Stimulated activated CD4-positive, alpha-beta T cell treated with anti-CD3 and anti-CD28 coated beads, Interleukin-15, amount 100 ng/mL, for 48 hours (primary cell): ENCODE measurements at regions not wholly inside any gene's neighbourhood (a gene's known extent, or its start where the extent isn't known, plus 50 kb on each side); places are given as distances from the start of the nearest gene placed in this dataset.

Experiments
- DNase-seq, 2 donors: peaks; one replicate each; pipeline ENCODE4 v3.0.0-alpha.2; 2020; ENCODE audit warnings: low read depth in 2 of 2

DNA sequence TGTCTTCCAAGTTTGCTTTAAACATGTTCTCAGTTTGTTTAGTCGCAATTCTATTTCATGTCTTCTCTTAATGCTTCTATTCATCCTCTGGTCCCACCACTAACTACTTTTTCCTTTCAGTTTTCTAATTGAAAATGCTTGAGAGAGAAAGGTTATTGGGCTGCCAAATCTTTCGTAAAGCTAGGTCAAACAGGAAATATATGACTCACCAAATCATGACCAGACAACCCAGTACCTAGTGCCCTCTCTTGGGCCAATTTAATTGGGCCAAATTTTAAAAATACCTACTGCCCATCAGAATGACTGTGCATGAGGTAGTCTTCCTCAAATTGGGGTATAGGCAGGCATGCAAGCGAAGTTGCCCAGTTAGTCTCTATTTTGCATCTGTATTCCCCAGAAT lies 295.4 kb upstream of the PBX1 start:
- no peak for DNase-seq

DNA sequence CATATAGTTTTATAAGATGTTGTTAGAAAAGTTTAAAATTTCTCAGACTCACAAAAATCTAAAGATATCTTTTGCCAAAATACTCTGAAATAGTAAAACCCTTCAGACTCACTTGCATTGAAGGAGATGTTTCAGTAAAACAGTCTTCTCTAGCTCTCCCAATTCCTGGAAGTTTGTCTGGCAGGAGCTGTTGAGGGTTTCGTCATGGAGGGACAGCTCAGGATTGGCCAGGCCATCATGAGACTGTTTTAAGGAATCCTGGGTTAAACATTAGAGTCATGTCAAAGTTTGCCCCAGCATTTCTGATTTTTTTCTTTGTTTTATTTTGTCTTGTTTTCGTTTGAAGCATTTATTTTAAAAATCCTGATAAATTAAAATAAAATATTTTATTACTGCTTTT lies 293.8 kb upstream of the PBX1 start:
- DNase-seq = no peak

DNA sequence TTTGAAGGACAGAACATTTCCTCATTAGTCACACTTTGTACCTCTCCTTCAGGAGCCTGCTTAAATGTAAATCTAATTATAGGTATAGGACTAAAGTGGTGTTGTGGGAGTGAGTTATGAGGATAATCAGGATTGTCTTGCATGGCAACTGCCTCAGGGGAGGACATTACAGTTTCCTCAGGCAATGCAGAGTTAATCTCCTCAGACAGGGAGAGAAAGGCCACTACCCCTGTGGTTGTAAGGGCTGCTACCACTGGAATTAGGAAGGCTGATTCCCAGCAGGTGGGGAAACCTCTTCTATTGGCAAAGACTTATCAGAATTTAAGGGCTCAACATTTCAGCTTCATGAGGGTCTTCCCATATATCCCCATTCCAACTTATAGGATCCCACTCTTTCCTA lies 286.8 kb upstream of the PBX1 start:
- no peak for DNase-seq

DNA sequence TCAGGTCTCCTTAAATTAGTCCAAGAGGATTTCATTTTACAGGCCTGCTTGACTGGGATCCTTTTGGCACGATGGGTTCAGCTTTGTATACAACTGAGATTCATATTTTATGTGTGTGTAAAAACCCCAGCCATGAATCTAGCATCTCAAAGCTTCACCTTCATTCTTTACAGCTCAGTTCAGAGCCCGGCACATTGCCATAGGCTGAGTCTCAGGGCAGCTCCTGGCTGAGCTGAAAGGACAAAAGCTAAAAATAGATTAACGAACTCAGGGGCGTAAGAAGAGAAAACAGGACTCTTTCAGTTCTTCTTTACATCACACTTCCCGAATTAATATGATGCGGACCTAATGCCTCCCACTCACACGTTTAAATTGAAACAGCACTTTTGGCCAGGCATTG lies 262.8 kb upstream of the PBX1 start:
- no peak for DNase-seq

DNA sequence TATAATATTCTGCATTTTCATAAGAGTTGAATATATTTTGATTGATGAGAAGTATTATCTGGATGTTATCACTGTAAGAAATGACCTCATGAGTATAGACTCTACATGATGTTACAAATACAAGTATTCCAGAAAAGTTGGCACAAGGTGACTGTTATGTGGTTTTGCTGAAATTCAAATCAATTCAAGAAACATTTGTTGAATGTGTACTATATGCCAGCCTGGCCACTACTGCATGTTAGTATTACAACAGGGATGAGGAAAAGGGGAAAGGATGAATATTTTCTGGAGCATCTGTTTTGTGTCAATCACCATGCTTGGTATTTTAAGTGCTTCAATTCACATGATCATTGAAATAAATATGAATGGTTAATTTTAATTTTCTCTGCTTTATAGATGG lies 250.9 kb upstream of the PBX1 start:
- DNase-seq = no peak

DNA sequence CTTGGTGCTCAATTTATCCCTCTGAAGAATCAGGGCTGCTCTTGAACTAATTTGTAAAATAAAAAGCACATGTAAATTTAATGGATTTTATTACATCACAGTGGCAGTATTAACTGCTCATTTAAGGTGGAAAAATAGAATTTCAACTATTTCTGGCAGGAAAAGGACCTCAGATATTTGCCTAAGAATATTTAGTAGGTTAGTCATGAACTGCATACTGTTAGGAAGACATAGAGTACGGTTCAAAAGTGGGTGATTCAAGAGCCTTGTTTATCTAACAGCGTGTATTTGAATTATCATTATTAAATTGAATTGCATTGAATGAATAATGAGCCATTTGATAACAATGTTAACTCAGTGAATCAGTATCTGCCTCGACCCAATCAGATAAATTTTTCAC lies 248.8 kb upstream of the PBX1 start:
- no peak for DNase-seq

DNA sequence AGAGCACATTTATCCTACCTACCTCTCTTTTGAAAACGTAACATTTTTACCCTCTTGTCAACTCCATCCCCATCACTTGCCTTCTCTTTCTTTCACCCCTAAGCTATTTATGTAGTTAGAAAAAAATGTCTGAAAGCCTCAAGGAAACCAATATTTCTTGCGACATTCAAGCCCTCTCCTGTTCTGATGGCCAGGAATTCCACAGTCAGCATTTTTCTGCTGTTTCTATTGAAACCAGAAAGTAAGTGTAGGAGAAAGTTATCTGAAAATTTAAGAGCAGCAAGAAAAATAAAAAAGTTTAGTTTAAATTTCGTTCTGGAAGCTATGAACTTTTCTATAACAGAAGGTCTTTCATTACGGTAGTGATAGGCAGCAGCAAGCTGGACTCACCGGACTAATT lies 247.6 kb upstream of the PBX1 start:
- no peak for DNase-seq

DNA sequence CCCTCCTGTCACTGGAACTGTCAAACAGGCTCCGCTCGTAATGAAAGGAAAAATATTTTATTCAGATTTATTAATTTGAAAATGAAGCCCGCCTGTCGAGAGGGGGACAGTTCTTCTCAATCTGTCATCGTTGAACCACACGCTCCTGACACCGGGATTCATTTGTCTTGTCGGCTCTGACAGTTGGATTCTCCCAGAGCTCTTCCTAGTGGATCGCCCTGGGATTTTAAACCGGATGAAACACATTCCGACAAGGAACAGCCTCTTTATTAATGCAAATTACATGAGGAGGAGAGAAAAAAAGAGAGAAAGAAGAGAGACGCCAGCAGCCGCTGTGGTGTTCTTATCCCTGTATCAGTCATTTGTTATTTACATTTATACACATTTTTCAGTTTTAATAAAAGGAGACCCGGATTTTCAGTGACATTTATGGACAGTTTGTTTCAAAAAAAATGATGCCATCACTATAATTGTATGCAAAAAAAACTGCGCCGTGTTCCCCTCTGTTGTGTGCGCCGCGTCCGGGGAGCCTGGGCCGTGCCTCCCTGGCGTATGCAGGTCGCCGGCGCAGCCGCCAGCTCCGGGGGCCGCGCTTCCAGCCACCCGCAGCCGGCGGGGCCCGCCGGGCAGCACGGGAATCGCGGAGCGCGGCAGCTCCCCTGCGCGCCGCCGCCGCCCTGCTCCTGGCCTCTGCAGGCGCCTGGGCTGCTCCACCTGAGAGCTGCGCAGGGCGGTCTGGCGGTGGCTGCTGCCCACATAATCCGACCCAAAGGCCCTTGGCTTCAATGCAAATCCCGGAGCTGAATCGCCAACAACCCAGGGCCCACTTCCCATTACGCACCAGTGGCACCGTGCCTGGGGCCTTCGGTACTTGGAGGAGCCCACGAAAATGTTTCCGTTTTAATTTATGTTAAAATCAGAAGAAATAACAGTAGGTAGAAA lies 237.9 kb upstream of the PBX1 start:
- no peak for DNase-seq

DNA sequence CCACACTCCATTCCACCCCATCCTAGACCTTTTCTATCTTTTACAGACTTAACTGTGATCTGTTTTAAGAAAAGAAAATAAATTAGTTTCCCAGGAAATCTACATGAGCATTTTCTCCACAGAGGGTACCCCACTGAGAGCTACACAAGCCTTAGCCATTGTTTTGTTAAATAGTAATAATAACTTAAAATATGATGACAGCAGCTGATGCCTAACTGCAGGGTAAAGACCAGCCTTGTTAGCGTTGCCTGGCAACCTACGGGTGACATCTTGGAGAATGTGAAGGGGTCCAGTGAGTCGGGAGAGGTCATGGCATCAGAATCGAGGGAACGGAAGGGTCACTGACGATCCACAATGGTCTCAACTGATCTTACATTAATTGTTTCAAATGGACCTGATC lies 233.2 kb upstream of the PBX1 start:
- DNase-seq = no peak

DNA sequence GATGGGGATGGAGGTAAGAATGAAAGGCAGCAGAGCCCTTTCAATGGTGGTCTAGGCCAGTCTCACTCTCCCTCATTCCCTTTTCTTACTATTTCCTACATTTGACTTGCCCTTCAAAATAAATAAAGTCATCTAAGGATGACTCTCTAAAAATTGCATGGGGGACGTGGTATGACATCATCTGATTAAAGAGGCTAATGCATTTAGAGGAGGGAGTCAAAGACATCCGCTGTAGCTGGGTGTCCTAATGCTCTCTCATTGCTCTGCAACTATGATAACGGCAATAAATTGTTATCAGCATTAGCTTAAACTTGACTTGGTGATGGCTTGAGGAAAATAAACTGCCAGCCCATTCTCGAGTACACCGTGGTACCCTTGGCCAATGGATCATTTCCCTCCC lies 225.6 kb upstream of the PBX1 start:
- no peak for DNase-seq

DNA sequence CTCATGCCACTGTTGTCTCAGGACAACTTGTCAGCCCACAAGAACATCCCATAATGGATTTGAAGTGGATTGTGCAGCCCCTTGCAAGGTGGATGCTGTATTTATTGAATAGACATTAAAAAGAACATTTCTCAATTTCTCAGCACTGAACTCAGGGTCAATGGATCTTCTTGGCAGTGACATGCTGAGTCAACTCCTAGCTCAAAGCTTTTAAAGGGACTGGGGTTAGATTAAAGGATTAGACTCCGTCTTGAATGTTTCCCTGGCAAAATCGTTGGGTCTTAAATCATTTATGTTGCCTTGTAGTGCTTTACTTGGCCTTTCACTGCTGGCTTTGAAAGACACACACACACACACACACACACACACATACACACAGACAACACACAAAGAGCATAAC lies 221.6 kb upstream of the PBX1 start:
- no peak for DNase-seq

DNA sequence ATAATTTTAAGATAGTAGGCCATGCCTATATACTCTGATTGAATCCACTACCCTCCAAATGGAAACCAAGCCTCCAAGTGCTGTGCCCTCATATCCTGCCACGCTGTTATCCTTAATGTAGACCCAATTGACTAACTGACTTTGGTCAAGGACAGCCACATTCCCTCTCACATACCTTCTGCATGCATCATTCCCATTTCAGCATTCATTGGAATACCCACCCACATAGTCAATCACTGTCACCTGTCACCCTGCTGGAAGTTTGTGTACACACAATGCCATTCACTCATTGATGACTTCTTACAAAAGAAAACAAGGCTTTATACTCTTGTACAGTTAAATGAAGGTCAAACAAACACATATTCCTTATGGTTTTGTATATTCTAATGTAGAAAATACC lies 221.1 kb upstream of the PBX1 start:
- no peak for DNase-seq

DNA sequence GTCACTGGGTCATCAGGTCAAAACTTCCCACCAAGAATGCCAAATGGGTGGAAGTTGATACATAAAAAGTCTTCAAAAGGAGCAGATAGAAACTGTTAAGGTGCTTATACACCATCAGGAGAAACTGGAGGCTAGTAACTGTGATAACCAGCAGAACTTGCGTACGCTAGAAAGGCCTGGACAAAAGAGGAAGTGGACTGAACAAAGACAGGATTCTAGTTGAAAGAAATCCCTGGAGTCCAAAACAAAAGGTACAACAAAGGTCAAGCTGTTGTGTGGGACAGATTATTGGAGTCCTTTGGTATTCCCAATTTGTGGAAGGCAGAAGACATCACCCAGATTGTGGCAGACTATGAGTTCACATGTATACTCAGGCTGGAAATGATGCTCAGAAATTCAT lies 215.8 kb upstream of the PBX1 start:
- DNase-seq = no peak

DNA sequence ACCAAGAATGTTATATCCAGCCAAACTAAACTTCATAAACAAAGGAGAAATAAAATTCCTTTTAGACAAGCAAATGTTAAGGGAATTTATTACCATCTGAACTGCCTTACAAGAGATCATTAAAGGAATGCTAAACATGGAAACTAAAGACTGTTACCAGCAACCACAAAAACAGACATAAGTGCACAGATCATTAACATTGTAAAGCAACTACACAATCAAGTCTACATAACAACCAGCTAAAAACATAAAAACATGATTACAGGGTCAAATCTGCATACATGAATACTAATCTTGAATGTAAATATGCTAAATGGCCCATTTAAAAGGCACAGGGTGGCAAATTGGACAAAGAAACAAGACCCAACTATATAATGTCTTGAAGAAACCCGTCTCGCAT lies 211.0 kb upstream of the PBX1 start:
- no peak for DNase-seq

DNA sequence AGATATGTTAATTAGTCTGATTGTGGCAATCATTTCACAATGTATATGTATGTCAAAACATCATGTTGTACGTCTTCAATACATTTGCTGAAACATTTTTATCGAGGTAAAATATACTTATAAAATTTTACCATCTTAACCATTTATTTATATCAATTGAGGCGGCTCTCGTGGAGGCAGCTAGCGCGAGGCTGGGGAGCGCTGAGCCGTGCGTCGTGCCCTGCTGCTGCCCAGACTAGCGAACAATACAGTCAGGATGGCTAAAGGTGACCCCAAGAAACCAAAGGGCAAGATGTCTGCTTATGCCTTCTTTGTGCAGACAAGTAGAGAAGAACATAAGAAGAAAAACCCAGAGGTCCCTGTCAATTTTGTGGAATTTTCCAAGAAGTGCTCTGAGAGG lies 202.5 kb upstream of the PBX1 start:
- no peak for DNase-seq

DNA sequence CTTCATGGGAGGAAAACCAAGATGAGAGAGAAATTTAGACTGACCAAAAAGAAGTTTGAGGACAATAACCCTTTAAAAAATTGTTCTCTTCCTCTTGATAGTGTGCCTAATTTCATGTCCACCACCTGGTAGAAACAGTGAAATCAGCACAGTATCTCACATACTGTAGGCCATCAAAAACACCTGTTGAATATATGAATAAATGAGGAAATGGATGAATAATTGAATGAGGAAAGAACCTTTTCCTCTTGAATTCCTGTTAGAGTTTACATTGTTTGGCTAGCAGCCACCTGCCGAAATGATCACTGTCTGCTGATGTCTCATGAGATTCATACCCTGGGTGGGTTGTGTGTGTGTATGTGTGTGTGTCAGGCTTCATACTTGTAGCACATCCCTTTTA lies 198.7 kb upstream of the PBX1 start:
- DNase-seq = no peak

DNA sequence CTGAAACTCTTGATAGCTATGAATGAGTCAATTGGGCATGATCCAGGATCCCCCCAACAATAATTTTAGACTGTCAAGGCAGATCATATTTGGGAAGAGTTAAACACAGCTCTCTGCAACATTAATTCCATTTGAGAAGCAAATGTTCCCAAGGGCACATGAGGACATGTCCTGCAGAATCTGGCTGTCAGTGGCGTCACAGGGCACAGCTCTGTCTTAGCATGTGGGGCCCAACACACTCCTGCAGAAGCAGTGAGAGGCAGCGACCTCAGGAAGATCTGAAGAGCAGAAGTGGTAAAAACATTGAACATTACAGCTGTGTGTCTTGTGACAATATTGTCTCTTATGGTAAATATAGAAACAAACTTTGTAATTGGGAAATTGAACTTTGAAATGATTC lies 197.1 kb upstream of the PBX1 start:
- DNase-seq = no peak

DNA sequence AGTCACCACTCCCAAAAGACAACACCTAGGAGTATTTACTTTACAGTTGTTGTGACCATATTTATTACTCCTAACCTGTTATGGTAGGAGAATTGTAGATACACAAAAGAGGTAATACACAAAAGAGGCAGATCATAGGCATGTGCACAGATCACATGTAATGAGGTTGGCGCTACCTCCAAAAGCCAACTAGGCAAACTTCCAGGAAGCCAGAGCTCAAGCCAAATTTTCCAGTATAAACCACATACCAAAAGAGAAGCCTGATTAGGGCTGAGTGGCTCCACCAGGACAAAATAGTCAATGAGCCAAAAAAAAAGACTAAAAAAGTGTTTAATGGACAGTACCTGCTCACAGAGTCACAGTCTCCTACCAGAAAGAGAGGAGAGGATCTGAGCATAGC lies 195.0 kb upstream of the PBX1 start:
- DNase-seq = no peak

DNA sequence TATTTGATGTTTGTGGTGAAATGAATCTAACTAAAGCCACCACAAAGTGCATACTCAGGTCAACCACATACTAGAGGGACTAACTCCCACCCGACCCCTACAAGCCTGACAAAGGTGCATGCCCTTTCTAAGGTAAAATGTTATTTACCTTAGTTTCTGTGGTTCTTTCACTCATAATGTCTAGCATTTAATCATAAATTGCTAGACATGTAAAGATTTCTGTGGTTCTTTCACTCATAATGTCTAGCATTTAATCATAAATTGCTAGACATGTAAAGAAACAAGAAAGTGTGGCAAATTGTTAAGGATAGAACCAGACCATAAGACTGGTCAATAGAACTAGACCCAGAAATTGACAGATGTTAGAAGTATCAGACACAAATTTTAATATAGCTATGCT lies 193.0 kb upstream of the PBX1 start:
- DNase-seq = no peak

DNA sequence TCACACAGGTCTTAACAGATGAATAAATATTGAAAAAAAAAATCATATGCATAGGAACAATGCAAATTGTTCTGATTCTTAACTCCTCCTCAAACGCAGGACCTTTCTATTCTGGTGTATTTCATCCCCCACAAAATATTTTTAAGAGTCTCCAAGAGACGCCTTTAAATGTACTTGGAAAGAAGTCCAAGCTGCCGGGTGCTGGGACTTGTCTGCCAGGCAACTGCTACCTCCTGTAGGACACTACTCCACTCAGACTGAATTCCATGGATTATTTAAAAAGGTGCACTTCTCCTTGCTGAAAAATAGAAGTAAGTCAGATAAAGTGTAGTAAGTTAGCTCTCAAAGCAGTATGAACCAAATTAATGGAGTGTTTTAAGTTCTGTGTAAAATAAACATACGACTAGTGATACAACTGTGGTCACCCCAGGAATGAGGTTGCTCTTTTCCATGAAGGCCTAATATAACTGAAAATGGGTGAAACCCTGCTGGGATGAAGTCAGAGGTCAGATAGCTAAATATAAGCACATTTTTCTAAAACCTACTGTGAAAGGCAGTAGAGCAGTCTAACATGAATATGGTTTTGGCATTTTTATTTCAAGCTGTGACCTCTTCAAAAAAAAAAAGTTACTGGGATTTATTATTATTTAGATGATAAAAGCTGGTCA lies 189.2 kb upstream of the PBX1 start:
- no peak for DNase-seq

DNA sequence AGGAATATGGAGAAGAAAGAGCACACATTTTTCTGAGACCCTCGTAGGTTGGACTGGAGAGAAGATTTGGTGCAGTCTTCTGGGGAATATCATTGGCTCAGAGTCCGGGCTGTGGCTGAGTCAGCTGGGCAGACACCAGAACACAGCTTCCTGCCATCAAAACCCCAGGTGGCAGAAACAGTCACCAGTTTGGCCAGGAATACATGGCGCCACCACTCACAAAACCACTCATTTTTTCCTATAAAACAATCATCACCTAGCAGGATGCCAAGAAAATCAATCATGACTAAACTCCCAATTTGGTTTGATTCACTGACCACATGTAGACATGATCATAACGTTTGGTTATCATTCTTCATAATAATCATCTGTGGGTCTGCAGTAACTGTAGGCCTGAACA lies 178.1 kb upstream of the PBX1 start:
- no peak for DNase-seq

DNA sequence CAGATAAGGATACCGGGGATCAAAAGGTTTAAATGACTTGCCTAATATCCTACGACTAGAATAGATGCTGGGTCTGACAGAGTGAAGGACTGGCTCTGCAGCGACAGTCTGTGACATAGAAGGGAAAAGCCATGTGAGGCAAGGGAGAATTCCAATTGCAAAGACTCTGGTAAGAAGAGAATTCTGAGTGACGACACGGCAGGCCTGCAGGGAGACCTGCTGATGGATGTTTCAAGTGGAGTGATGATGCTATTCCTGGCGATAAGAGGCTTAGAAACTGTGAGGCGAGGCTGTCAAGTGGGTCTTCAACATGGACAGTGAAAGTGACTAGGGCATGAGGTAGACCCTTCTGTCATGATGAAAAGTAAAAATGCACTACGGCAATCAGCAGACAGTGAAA lies 176.6 kb upstream of the PBX1 start:
- DNase-seq = no peak

DNA sequence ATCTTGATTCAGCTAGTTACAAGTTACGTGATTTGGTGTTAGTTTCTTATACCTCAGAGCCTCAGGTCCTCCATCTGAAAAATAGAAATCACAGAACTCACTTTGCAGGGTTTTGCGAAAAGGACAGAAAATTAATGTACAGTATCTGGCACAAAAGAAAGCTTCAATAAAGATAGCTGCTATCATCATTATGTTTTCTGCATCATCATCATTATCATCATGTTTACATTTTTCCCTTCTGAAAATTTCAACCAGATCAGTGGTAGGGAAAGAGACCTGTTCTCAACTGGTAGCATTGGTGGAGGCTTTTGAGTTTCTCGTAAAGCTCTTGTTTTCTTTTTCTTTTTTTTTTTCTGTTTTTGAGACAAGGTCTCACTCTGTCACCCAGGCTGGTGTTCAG lies 174.7 kb upstream of the PBX1 start:
- DNase-seq = no peak
